ENCODE measurements at regions not wholly inside any gene's neighbourhood (a gene's known extent, or its start where the extent isn't known, plus 50 kb on each side); places are given as distances from the start of the nearest gene placed in this dataset.

GRCh38 chr7:131234719-131235488 is 92.8 kb upstream of the MKLN1 start:
- TF ChIP-seq EZH2 (IDR thresholded peaks at IDR 0.05; ENCODE audit: borderline replicate concordance, low read depth, low read length, poor library complexity, severe bottlenecking) (no peak), CTCF (conservative IDR thresholded peaks at IDR 0.05; ENCODE audit: low read depth, low read length) (no peak)
- ChIA-PET POLR2A (ENCODE audit: low non-redundant PET) (no interaction called here), CTCF (no interaction called here)
- Histone ChIP-seq H3K4me1 (ENCODE audit: insufficient read depth, low read length, poor library complexity, severe bottlenecking) (peaks cover 6% of the 10 kb centered on the region), H3K4me3 (ENCODE audit: low read depth, low read length, poor library complexity, severe bottlenecking) (no peak overlapping the region), H3K27ac (ENCODE audit: low read depth, low read length, poor library complexity, severe bottlenecking) (no peak overlapping the region), H3K9me3 (ENCODE audit: low read depth, low read length, poor library complexity, severe bottlenecking) (no peaks in the 10 kb centered on the region), H3K27me3 (replicated peaks; ENCODE audit: insufficient read depth, low read depth, low read length, poor library complexity) (no peaks in the 10 kb centered on the region), H3K36me3 (ENCODE audit: insufficient read depth, low read length, poor library complexity, severe bottlenecking) (no peaks in the 10 kb centered on the region)
- BruUV-seq (replicated peaks), result no TSS peak
- intact Hi-C loops (cut with micrococcal nuclease; ENCODE audit: unreplicated experiment), result no loop called here
- DNase-seq (ENCODE audit: low spot score), result no peak

DNA sequence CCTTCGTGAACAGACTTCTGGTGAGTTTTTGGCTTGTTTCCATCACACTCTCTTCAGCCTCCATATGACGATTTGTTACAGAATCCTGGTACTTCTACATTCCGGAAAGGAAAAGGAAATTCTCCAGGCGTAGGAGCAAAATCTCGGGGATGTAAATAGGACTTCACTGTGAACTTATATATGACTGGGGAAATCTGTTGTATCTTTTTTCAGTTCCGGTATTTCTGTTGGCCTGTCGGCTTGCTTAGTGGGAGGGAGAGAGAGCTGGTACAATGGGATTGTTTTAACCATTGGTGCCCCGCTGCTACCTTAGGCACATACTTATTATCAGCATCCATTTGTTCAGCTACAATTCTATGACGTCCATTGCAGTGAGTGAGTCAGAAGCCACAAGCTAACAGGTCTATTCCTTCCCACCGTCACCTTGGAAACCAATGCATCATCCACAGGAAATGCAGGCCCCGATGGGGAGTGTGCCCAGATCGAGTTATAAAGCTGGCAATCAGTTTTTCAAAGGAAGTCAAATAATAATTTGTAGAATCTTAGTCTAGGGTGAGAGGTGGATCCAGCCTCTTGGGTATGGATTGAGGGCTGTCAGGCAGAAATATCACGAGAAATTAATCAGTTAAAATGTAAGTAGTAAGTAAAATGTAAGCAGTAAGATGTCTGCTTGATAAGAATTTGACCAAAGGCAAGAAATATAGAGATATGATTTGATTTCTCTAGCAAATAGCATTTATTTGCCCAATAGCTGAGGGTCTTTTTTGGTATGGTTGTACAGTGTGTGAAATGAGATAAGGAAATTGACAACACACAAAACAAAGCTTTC is 92.0 kb upstream of the MKLN1 start:
- Histone ChIP-seq H3K4me1 (ENCODE audit: insufficient read depth, low read length, poor library complexity, severe bottlenecking) (peaks cover 6% of the 10 kb centered on the region), H3K9me3 (ENCODE audit: low read depth, low read length, poor library complexity, severe bottlenecking) (no peaks in the 10 kb centered on the region), H3K4me3 (ENCODE audit: low read depth, low read length, poor library complexity, severe bottlenecking) (no peak overlapping the region), H3K27ac (ENCODE audit: low read depth, low read length, poor library complexity, severe bottlenecking) (no peak overlapping the region), H3K36me3 (ENCODE audit: insufficient read depth, low read length, poor library complexity, severe bottlenecking) (no peaks in the 10 kb centered on the region), H3K27me3 (replicated peaks; ENCODE audit: insufficient read depth, low read depth, low read length, poor library complexity) (no peaks in the 10 kb centered on the region)
- ChIA-PET POLR2A (ENCODE audit: low non-redundant PET) (no interaction called here), CTCF (no interaction called here)
- no TSS peak for BruUV-seq (replicated peaks)
- peak; percentile 56 for DNase-seq (ENCODE audit: low spot score)
- intact Hi-C loops (cut with micrococcal nuclease; ENCODE audit: unreplicated experiment), result no loop called here
- TF ChIP-seq CTCF (conservative IDR thresholded peaks at IDR 0.05; ENCODE audit: low read depth, low read length) (no peak), EZH2 (IDR thresholded peaks at IDR 0.05; ENCODE audit: borderline replicate concordance, low read depth, low read length, poor library complexity, severe bottlenecking) (no peak)

- Histone ChIP-seq H3K27me3 (replicated peaks; ENCODE audit: insufficient read depth, low read depth, low read length, poor library complexity) (no peaks in the 10 kb centered on the region), H3K9me3 (ENCODE audit: low read depth, low read length, poor library complexity, severe bottlenecking) (no peaks in the 10 kb centered on the region), H3K36me3 (ENCODE audit: insufficient read depth, low read length, poor library complexity, severe bottlenecking) (no peaks in the 10 kb centered on the region), H3K27ac (ENCODE audit: low read depth, low read length, poor library complexity, severe bottlenecking) (no peak overlapping the region), H3K4me3 (ENCODE audit: low read depth, low read length, poor library complexity, severe bottlenecking) (no peak overlapping the region), H3K4me1 (ENCODE audit: insufficient read depth, low read length, poor library complexity, severe bottlenecking) (peaks cover 5% of the 10 kb centered on the region)
- BruUV-seq (replicated peaks), result no TSS peak
- ChIA-PET POLR2A (ENCODE audit: low non-redundant PET) (no interaction called here), CTCF (no interaction called here)
- DNase-seq (ENCODE audit: low spot score), result no peak
- intact Hi-C loops (cut with micrococcal nuclease; ENCODE audit: unreplicated experiment), result no loop called here
- TF ChIP-seq EZH2 (IDR thresholded peaks at IDR 0.05; ENCODE audit: borderline replicate concordance, low read depth, low read length, poor library complexity, severe bottlenecking) (no peak), CTCF (conservative IDR thresholded peaks at IDR 0.05; ENCODE audit: low read depth, low read length) (no peak)
These were observed 91.4 kb upstream of the MKLN1 start for GRCh38 chr7:131236318-131236672.

Data from A673 (cell line).